ENCODE measurements at regions not wholly inside any gene's neighbourhood (a gene's known extent, or its start where the extent isn't known, plus 50 kb on each side); places are given as distances from the start of the nearest gene placed in this dataset.

GRCh38 chr15:35211240-35211902, 126.3 kb upstream of the NANOGP8 start:
- no peak for TF ChIP-seq EZH2 (IDR thresholded peaks at IDR 0.05; ENCODE audit: low read length, missing control alignments)
- TF ChIP-seq, protein P1, sequence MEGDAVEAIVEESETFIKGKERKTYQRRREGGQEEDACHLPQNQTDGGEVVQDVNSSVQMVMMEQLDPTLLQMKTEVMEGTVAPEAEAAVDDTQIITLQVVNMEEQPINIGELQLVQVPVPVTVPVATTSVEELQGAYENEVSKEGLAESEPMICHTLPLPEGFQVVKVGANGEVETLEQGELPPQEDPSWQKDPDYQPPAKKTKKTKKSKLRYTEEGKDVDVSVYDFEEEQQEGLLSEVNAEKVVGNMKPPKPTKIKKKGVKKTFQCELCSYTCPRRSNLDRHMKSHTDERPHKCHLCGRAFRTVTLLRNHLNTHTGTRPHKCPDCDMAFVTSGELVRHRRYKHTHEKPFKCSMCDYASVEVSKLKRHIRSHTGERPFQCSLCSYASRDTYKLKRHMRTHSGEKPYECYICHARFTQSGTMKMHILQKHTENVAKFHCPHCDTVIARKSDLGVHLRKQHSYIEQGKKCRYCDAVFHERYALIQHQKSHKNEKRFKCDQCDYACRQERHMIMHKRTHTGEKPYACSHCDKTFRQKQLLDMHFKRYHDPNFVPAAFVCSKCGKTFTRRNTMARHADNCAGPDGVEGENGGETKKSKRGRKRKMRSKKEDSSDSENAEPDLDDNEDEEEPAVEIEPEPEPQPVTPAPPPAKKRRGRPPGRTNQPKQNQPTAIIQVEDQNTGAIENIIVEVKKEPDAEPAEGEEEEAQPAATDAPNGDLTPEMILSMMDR (conservative IDR thresholded peaks at IDR 0.05 in 1 of 2, IDR thresholded peaks at IDR 0.05 in 1 of 2; ENCODE audit: low read depth in 1 of 2, low read length in 2 of 2), result no peak
